GM18519 (cell line): ENCODE measurements at regions not wholly inside any gene's neighbourhood (a gene's known extent, or its start where the extent isn't known, plus 50 kb on each side); places are given as distances from the start of the nearest gene placed in this dataset.
"Not testable (repeated sequence)": the region's sequence is repeated elsewhere in the genome, so short reads cannot be mapped to it uniquely, and the experiment has no call there.

ENCODE experiments used
- ATAC-seq: cut with Tn5 transposase; IDR thresholded peaks from one replicate; pipeline ENCODE4 v1.9.1; 2021; ENCODE audit warnings: mild to moderate bottlenecking, moderate library complexity; ENCODE audit not compliant: unreplicated experiment, low FRiP score

DNA sequence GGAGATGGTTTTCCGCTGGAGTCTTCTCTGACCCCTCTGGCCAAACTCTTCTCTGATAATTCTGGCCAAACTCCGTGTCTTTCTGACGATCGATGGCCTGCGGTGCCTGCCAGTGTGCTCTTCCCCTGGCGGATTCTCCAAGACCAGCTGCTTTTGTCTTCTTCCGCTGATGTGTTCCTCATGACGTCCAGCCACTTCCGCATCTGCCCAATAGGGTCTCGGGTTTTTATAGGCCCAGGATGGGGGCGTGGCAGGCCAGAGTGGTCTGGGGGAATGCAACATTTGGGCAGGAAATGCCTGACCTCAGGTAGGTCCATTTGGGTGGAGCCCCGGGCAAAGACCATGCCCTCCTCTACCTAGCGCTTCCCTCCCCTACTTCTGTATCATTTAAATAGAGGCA lies 1542.1 kb downstream of the STIM2 start:
- no peak for ATAC-seq

DNA sequence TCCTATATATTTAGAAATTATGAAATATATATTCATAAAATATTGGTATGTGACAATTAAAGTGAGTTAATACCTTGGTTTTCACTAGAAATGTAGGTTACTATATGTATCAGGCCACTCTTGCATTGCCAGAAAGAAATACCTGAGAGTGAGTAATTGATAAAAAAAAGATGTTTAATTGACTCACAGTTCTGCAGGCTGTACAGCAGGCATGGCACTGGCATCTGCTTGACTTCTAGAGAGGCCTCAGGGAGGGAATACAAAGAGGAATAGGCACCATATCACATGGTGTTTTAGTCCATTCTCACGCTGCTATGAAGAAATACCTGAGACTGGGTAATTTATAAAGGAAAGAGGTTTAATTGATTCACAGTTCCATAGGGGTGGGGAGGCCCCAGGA lies 1560.6 kb downstream of the STIM2 start:
- no peak for ATAC-seq

- ATAC-seq, result no peak
Observed at GRCh38 chr4:28426251-28426650, 1565.6 kb downstream of the STIM2 start.

- ATAC-seq, result no peak
Observed at GRCh38 chr4:28427306-28428085, 1566.9 kb downstream of the STIM2 start.

GRCh38 chr4:28432348-28433025 lies 1571.8 kb downstream of the STIM2 start:
- no peak for ATAC-seq

DNA sequence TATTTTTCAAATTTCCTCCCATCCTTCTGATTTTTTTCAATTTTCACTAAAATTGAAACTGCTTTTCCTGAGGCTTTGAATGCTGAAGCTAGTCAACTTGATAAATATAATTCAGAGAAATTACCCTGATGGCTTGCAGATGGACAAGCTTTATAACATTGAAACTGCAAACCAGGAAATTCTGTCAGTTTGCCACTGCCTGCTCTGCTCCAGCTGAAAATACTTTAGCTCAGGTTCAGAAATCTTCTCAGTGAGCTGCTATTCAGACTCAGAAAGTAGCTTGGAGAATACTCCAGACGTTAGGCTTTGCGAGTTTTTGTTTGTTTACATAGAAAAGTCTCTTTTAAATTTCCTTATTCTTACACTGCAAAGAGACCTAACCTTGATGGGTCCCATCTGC lies 1574.7 kb downstream of the STIM2 start:
- ATAC-seq, result no peak

- ATAC-seq, result no peak
Observed at GRCh38 chr4:28436191-28437080, 1575.8 kb downstream of the STIM2 start.

DNA sequence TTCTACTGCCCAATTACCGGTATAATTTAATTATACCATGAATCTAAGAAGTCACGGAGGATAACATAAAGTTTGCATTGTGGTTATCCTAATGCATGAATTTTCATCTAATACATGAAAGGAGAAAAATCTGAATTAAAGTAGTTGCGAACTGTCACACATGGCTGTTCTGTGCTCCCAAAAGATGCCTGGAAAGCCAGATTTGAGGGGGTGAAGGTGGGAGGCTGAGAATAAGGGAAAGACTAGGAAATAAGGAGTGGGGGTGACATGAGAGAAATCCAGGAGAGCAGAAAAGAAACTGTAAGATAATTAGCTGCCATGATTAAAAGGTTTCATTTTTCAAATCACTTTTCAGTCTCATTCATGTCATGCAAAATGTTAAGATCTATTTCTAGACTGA lies 1582.7 kb downstream of the STIM2 start:
- no peak for ATAC-seq

- no peak for ATAC-seq
Observed at GRCh38 chr4:28443801-28444412, 1583.3 kb downstream of the STIM2 start.

DNA sequence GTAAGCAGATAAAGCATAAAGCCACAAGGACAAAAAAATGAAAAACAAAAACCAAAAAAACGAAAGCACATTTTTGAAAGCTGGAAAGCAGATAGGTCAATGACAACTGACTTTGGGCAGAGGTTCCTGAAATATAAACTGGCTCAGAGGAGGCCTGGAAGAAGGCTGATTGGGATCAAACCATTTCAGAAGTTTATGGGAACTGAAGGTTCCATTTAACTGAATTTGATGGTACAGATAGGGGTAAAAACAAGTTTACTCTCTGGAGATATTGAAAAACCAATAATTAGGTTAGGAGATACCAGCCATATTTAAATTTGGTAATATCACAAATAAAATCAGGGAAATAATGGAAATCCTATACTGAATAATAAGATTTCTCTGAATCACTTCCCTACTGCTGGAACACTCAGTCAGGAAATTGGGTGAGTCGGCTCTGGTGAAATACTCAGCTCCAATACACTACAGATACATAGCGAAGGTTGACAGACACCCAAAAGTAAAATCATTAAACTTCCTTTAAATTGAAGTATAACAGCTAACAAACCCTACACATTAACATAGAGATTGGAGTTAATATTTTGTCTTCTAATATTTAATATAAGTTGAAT lies 1584.3 kb downstream of the STIM2 start:
- ATAC-seq, result no peak

- no peak for ATAC-seq
Observed at GRCh38 chr4:28449085-28449484, 1588.4 kb downstream of the STIM2 start.

- no peak for ATAC-seq
Observed at GRCh38 chr4:28451346-28451745, 1590.7 kb downstream of the STIM2 start.

- ATAC-seq, result no peak
Observed at GRCh38 chr4:28462766-28463700, 1602.4 kb downstream of the STIM2 start.

DNA sequence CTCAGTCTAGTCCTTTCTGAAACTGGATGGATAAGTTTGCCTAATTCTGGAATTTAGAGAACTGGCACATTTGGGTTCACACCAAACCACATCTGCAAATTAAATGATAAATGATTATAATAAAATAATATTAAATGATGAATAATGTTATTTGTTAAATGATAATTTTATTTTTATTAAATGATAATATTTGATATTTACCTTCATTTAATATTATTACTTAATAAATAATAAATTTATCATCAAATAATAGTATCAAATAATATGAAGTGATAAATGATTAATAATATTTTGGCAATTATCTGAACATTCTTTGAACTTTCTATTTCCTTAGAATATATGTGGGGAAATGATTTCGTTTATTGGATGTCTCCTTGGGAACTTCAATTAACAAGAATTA lies 1604.2 kb downstream of the STIM2 start:
- no peak for ATAC-seq

DNA sequence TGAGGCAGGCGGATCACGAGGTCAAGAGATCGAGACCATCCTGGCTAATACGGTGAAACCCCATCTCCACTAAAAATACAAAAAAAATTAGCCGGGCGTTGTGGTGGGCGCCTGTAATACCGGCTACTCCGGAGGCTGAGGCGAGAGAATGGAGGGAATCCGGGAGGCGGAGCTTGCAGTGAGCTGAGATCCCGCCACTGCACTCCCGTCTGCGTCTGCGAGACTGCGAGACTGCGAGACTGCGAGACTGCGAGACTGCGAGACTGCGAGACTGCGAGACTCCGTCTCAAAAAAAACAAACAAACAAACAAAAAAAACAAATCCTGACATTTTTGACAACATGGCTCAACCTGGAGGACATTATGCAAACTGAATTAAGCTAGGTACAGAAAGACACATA lies 1606.2 kb downstream of the STIM2 start:
- ATAC-seq, result not testable (repeated sequence)

- no peak for ATAC-seq
Observed at GRCh38 chr4:28469387-28469786, 1608.7 kb downstream of the STIM2 start.

DNA sequence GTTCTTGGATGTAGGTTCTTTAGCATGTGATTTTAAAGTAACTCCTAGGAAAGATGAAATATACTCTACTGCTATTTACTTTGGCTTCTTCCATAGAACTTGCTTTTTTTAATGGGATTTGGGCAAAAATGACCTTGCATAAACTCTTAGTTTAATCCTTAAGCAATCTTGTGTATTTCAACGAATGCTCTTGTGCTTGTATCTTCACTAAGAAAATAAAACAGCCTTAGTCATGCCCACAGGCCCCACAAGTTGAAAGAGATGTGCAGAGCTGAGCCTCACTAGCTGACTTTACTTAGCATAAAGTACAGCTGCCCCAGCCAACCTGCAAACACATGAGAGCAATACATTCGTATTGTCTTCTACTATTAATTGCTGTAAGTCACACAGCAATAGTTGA lies 1609.2 kb downstream of the STIM2 start:
- no peak for ATAC-seq

DNA sequence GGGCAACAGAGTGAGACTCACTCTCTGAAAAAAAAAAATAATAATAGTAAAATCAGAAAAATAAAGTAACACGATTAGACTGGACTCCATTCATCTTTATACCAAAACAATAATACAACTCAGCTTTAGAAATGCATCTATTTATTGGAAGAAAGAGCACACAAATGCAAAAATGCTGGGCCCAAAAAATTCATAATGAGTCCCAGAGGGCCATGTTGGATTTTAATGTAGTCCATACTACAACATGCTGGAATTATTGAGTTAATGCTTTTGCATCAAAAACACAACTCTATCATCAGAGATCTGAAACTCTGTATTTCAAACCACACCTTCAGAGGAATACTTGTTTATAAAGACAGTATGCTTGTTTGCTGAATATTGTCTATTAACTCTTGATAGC lies 1614.7 kb downstream of the STIM2 start:
- ATAC-seq, result no peak

DNA sequence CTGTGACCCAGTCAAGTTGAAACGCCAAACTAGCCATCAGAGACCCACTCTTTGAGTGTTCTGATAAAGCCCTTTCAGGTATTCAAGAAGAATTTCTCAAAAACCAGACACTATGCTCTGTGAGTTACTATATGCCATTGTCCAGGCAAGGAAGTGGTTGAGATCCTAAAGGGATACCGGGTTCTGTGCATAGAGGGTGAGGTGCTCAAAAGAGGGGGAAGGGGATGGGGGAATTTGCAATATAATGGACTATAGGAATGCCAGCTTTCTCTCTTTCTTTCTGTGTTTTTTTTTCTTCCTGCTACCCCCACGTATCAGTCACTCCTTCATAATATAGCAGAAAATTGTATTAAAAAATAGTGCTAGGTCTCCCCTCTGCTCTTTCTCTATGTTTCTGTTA lies 1619.0 kb downstream of the STIM2 start:
- ATAC-seq, result no peak
